ENCODE measurements at regions not wholly inside any gene's neighbourhood (a gene's known extent, or its start where the extent isn't known, plus 50 kb on each side); places are given as distances from the start of the nearest gene placed in this dataset.

DNA sequence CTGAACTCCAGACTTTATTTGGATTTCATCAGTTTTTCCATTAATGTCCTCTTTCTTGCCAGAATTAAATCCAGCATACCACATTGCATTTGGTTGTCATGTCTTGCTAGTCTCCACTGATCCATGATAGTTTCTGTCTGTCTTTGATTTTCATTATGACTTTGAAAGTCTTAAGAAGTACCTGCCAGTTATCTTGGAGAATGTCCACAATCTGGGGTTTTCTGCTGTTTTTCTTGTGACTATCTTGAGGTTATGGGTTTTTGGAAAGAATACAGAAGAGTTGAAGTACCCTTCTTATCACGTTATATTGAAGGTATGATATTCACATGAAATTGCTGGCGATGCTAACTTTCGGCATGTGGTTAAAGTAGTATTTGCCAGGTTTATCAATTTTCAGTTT is 282.3 kb upstream of the PRICKLE1 start:
- no peak overlapping the region for H3K4me3 ChIP-seq (replicated peaks in 1 of 2; ENCODE audit: low read depth in 1 of 2, low read length in 2 of 2)
- H3K79me2 ChIP-seq (ENCODE audit: insufficient read depth, low read length), result no peaks in the 10 kb centered on the region
- POLR2A ChIA-PET, result no interaction called here
- no peak for DNase-seq (ENCODE audit: low read depth, low spot score)
- no peaks in the 10 kb centered on the region for H3K9me2 ChIP-seq (ENCODE audit: insufficient read depth)
- no peak overlapping the region for H3K27ac ChIP-seq (ENCODE audit: low read depth, low read length)
- intact Hi-C loops (cut with micrococcal nuclease), result no loop called here
- no peak for ATAC-seq
- H3K9ac ChIP-seq (ENCODE audit: low read length), result no peak overlapping the region
- no peaks in the 10 kb centered on the region for H3K36me3 ChIP-seq (ENCODE audit: control insufficient read depth in 1 of 2, insufficient read depth in 2 of 2, low read length in 2 of 2)
- CTCF ChIA-PET, result no interaction called here
- no peaks in the 10 kb centered on the region for H3K27me3 ChIP-seq (ENCODE audit: insufficient read depth, low read length)
- no TSS peak for BruUV-seq (replicated peaks)
- no peaks in the 10 kb centered on the region for H3K9me3 ChIP-seq (ENCODE audit: control insufficient read depth in 1 of 2, insufficient read depth in 1 of 2, low read depth in 1 of 2, low read length in 2 of 2)
- TF ChIP-seq SP1 (IDR thresholded peaks at IDR 0.05; ENCODE audit: low read depth) (no peak), ZNF274 (IDR thresholded peaks at IDR 0.05; ENCODE audit: low read depth, low read length) (no peak), CBX3 (IDR thresholded peaks at IDR 0.05; ENCODE audit: low read depth) (no peak), EZH2phosphoT487 (IDR thresholded peaks at IDR 0.05; ENCODE audit: borderline replicate concordance) (no peak), FOSL1 (IDR thresholded peaks at IDR 0.05; ENCODE audit: low read depth) (no peak), SRF (IDR thresholded peaks at IDR 0.05; ENCODE audit: low read depth) (no peak), EZH2 (IDR thresholded peaks at IDR 0.05) (no peak), ZFX (IDR thresholded peaks at IDR 0.05) (no peak), CEBPB (IDR thresholded peaks at IDR 0.05; ENCODE audit: low read depth) (no peak), JUND (IDR thresholded peaks at IDR 0.05) (no peak)
- TF ChIP-seq, protein P1, sequence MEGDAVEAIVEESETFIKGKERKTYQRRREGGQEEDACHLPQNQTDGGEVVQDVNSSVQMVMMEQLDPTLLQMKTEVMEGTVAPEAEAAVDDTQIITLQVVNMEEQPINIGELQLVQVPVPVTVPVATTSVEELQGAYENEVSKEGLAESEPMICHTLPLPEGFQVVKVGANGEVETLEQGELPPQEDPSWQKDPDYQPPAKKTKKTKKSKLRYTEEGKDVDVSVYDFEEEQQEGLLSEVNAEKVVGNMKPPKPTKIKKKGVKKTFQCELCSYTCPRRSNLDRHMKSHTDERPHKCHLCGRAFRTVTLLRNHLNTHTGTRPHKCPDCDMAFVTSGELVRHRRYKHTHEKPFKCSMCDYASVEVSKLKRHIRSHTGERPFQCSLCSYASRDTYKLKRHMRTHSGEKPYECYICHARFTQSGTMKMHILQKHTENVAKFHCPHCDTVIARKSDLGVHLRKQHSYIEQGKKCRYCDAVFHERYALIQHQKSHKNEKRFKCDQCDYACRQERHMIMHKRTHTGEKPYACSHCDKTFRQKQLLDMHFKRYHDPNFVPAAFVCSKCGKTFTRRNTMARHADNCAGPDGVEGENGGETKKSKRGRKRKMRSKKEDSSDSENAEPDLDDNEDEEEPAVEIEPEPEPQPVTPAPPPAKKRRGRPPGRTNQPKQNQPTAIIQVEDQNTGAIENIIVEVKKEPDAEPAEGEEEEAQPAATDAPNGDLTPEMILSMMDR (IDR thresholded peaks at IDR 0.05 in 2 of 3, conservative IDR thresholded peaks at IDR 0.05 in 1 of 3; ENCODE audit: borderline replicate concordance in 1 of 3, insufficient read depth in 1 of 3, low read depth in 2 of 3, low read length in 2 of 3), result no peak
- TF ChIP-seq, protein P2, sequence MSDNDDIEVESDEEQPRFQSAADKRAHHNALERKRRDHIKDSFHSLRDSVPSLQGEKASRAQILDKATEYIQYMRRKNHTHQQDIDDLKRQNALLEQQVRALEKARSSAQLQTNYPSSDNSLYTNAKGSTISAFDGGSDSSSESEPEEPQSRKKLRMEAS (IDR thresholded peaks at IDR 0.05), result no peak
- TF ChIP-seq, protein P3, sequence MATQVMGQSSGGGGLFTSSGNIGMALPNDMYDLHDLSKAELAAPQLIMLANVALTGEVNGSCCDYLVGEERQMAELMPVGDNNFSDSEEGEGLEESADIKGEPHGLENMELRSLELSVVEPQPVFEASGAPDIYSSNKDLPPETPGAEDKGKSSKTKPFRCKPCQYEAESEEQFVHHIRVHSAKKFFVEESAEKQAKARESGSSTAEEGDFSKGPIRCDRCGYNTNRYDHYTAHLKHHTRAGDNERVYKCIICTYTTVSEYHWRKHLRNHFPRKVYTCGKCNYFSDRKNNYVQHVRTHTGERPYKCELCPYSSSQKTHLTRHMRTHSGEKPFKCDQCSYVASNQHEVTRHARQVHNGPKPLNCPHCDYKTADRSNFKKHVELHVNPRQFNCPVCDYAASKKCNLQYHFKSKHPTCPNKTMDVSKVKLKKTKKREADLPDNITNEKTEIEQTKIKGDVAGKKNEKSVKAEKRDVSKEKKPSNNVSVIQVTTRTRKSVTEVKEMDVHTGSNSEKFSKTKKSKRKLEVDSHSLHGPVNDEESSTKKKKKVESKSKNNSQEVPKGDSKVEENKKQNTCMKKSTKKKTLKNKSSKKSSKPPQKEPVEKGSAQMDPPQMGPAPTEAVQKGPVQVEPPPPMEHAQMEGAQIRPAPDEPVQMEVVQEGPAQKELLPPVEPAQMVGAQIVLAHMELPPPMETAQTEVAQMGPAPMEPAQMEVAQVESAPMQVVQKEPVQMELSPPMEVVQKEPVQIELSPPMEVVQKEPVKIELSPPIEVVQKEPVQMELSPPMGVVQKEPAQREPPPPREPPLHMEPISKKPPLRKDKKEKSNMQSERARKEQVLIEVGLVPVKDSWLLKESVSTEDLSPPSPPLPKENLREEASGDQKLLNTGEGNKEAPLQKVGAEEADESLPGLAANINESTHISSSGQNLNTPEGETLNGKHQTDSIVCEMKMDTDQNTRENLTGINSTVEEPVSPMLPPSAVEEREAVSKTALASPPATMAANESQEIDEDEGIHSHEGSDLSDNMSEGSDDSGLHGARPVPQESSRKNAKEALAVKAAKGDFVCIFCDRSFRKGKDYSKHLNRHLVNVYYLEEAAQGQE (IDR thresholded peaks at IDR 0.05; ENCODE audit: low read depth), result no peak
- no peaks in the 10 kb centered on the region for H3K4me1 ChIP-seq (ENCODE audit: control insufficient read depth in 1 of 2, insufficient read depth in 2 of 2, low read length in 2 of 2)
- H2AFZ ChIP-seq (ENCODE audit: low read depth, low read length, poor library complexity, severe bottlenecking), result no peak overlapping the region
- no peaks in the 10 kb centered on the region for H4K20me1 ChIP-seq (ENCODE audit: insufficient read depth)
- no peak overlapping the region for H3K4me2 ChIP-seq (ENCODE audit: low read length)
- RAD21 ChIA-PET (ENCODE audit: low non-redundant PET in 1 of 2, low total read pairs in 2 of 2, uncharacterized antibody in 2 of 2, unreplicated experiment in 2 of 2), result no interaction called here
